ENCODE measurements at regions not wholly inside any gene's neighbourhood (a gene's known extent, or its start where the extent isn't known, plus 50 kb on each side); places are given as distances from the start of the nearest gene placed in this dataset.

- no peak for TF ChIP-seq EZH2phosphoT487 (IDR thresholded peaks at IDR 0.05; ENCODE audit: low read length)
- no peak for TF ChIP-seq EZH2 (optimal IDR thresholded peaks at IDR 0.05; ENCODE audit: low read depth, low read length)
- TF ChIP-seq CTCF (IDR thresholded peaks at IDR 0.05; ENCODE audit: low read length) = no peak
These were observed 192.6 kb upstream of the FAM241A start for GRCh38 chr4:111952688-111953087.

GRCh38 chr4:111954550-111954949 lies 190.7 kb upstream of the FAM241A start:
- no peaks in the 10 kb centered on the region for H3K27me3 ChIP-seq (replicated peaks; ENCODE audit: insufficient read depth, low read length)
- H3K27ac ChIP-seq (ENCODE audit: low read length) = no peak overlapping the region
- TF ChIP-seq CTCF (IDR thresholded peaks at IDR 0.05; ENCODE audit: low read length) (no peak), EZH2phosphoT487 (IDR thresholded peaks at IDR 0.05; ENCODE audit: low read length) (no peak), EZH2 (optimal IDR thresholded peaks at IDR 0.05; ENCODE audit: low read depth, low read length) (no peak)
- H3K4me3 ChIP-seq (ENCODE audit: low read length) = no peak overlapping the region
- H3K4me1 ChIP-seq (ENCODE audit: low read length) = no peaks in the 10 kb centered on the region
- H3K79me2 ChIP-seq (ENCODE audit: low read length) = no peaks in the 10 kb centered on the region
- no peaks in the 10 kb centered on the region for H4K20me1 ChIP-seq (ENCODE audit: insufficient read depth, low read length)
- H3K9me2 ChIP-seq (replicated peaks; ENCODE audit: insufficient read depth, low read length) = no peaks in the 10 kb centered on the region
- H3K4me2 ChIP-seq (ENCODE audit: low read depth, low read length) = no peak overlapping the region
- H3K36me3 ChIP-seq (replicated peaks; ENCODE audit: insufficient read depth, low read length) = no peaks in the 10 kb centered on the region
- H2AFZ ChIP-seq (ENCODE audit: low read length) = no peak overlapping the region
- no peaks in the 10 kb centered on the region for H3K9me3 ChIP-seq (replicated peaks; ENCODE audit: insufficient read depth, low read length)
- no peak for DNase-seq
- H3K9ac ChIP-seq (ENCODE audit: low read length) = no peak overlapping the region
- no peaks in the 10 kb centered on the region for H3F3A ChIP-seq (ENCODE audit: insufficient read depth, low read length)

More at GRCh38 chr4:111952688-111953087, 192.6 kb upstream of the FAM241A start:
- no peaks in the 10 kb centered on the region for H3K9me3 ChIP-seq (replicated peaks; ENCODE audit: insufficient read depth, low read length)
- H4K20me1 ChIP-seq (ENCODE audit: insufficient read depth, low read length) = no peaks in the 10 kb centered on the region
- H3K4me1 ChIP-seq (ENCODE audit: low read length) = no peaks in the 10 kb centered on the region
- no peaks in the 10 kb centered on the region for H3K79me2 ChIP-seq (ENCODE audit: low read length)
- no peak overlapping the region for H3K27ac ChIP-seq (ENCODE audit: low read length)
- H3F3A ChIP-seq (ENCODE audit: insufficient read depth, low read length) = no peaks in the 10 kb centered on the region
- H3K36me3 ChIP-seq (replicated peaks; ENCODE audit: insufficient read depth, low read length) = no peaks in the 10 kb centered on the region
- no peak overlapping the region for H2AFZ ChIP-seq (ENCODE audit: low read length)
- H3K27me3 ChIP-seq (replicated peaks; ENCODE audit: insufficient read depth, low read length) = no peaks in the 10 kb centered on the region
- H3K9me2 ChIP-seq (replicated peaks; ENCODE audit: insufficient read depth, low read length) = no peaks in the 10 kb centered on the region
- H3K4me3 ChIP-seq (ENCODE audit: low read length) = no peak overlapping the region
- no peak overlapping the region for H3K4me2 ChIP-seq (ENCODE audit: low read depth, low read length)
- DNase-seq = no peak
- H3K9ac ChIP-seq (ENCODE audit: low read length) = no peak overlapping the region

- Histone ChIP-seq H4K20me1 (ENCODE audit: insufficient read depth, low read length) (no peaks in the 10 kb centered on the region), H3K4me3 (ENCODE audit: low read length) (no peak overlapping the region), H3K36me3 (replicated peaks; ENCODE audit: insufficient read depth, low read length) (no peaks in the 10 kb centered on the region), H3K9me2 (replicated peaks; ENCODE audit: insufficient read depth, low read length) (no peaks in the 10 kb centered on the region), H3K27me3 (replicated peaks; ENCODE audit: insufficient read depth, low read length) (no peaks in the 10 kb centered on the region), H3K9ac (ENCODE audit: low read length) (no peak overlapping the region), H3K4me1 (ENCODE audit: low read length) (peaks cover 4% of the 10 kb centered on the region), H3K4me2 (ENCODE audit: low read depth, low read length) (no peak overlapping the region), H3K27ac (ENCODE audit: low read length) (no peak overlapping the region), H3F3A (ENCODE audit: insufficient read depth, low read length) (no peaks in the 10 kb centered on the region), H2AFZ (ENCODE audit: low read length) (no peak overlapping the region), H3K79me2 (ENCODE audit: low read length) (no peaks in the 10 kb centered on the region), H3K9me3 (replicated peaks; ENCODE audit: insufficient read depth, low read length) (no peaks in the 10 kb centered on the region)
- TF ChIP-seq CTCF (IDR thresholded peaks at IDR 0.05; ENCODE audit: low read length) (no peak), EZH2phosphoT487 (IDR thresholded peaks at IDR 0.05; ENCODE audit: low read length) (no peak), EZH2 (optimal IDR thresholded peaks at IDR 0.05; ENCODE audit: low read depth, low read length) (no peak)
- DNase-seq = no peak
These were observed 190.3 kb upstream of the FAM241A start for GRCh38 chr4:111955001-111955400.

Measured in MM.1S (cell line).